NCI-H1092 treated with DMSO at 0.1 percent for 48 hours (cell line): ENCODE measurements at regions not wholly inside any gene's neighbourhood (a gene's known extent, or its start where the extent isn't known, plus 50 kb on each side); places are given as distances from the start of the nearest gene placed in this dataset.
"Not testable (repeated sequence)": the region's sequence is repeated elsewhere in the genome, so short reads cannot be mapped to it uniquely, and the experiment has no call there.

Source experiments
- DNase-seq: peaks from one replicate; lab custom pipeline; 2025; lab: John Stamatoyannopoulos, UW

DNA sequence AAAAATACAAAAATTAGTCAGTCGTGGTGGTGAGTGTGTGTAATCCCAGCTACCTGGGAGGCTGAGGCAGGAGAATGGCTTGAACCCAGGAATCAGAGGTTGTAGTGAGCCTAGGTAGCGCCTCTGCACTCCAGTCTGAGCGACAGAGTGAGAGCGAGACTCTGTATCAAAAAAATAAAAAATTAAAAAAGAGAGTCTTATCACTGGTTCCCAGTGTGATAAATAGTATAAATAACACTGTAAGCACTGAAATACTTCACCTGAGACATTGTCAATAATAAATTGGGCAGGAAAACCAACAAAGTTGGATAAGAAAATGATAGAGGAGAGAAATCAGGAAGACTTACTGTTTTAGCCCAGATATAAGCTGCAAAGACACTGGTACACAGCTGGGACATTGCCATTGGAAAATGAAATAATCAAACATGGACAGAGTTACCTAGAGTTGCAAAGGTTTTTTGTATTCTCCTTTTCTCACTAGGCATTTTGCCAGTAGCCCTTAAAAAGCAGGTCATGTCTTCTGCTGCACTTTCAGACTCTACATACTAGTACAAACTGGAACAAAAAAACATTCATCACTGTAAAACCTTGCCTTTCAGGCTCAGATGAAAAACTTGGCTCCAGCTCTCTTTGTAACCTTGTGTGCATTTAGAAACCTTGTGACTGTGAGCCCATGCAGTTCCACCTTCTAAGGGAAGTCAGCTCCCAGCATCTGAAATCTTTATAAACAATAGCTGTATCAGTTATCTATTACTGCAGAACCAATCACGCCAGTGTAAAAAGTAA is 55.0 kb upstream of the PPP1R2C start:
- no peak for DNase-seq

- not testable (repeated sequence) for DNase-seq
These were observed 55.6 kb upstream of the PPP1R2C start for GRCh38 chrX:42833550-42833940.

DNA sequence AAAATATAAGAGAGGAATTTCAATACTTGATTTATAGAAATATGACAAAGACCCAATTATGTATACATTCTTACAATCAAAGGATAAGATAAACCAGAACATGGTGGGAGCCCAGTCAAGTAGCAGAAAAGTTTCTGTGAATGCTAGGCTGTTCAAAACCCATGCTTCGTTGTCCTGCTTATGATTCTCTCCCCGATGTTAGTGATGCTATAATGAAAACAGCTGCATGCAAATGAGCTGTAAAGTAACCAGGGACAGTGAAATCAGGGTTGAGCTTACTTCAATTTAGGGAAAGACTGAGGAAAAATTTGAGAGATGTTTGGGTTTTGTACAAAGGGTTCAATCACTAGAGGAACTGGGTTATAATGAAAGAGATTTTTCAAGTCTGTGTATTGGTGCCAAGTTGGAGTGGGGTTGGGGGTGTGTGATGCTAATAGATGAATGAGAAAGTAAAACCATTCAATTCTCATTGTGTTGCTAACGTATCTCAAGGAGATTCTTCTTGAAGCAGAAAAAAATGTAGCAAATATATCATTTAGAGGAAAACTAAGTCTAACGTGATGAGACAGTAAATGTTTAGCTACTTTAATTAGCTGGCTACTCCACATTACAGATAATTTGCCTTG is 59.3 kb upstream of the PPP1R2C start:
- DNase-seq, result no peak

DNA sequence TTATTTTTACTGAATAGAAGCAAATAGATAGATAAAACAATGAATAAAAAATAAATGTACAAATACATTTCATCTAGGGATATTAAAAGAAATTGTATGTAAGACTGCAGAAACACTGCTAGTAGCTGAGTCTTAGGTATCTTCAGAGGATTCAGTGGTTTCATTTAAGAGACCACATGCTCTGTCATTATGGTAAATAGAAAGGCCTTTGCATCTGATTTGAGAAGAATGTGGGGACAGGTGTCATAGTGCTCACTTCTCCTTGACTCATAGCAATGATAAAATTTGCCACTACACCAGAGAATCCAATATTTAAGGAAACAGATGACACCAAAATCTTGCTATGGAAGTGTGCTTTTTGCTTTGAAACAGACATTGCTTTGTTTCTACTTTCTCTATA is 59.8 kb upstream of the PPP1R2C start:
- no peak for DNase-seq

DNA sequence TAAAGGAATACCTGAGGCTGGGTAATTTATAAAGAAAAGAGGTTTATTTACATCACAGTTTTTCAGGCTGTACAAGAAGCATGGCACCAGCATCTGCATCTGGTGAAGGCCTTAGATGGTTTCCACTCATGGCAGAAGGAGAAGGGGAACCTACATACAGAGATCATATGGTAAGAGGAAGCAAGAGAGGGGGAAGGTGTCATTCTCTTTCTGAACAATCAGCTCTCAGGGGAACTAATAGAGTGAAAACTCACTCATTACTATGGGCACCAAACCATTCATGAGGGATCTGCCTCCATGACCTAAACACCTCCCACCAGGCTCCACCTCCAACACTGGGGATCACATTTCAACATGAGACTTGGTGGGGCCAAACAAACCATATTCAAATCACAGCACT is 61.7 kb upstream of the PPP1R2C start:
- no peak for DNase-seq

GRCh38 chrX:42846741-42847140 is 68.8 kb upstream of the PPP1R2C start:
- DNase-seq, result no peak

GRCh38 chrX:42855259-42855658 is 77.3 kb upstream of the PPP1R2C start:
- DNase-seq, result no peak

DNA sequence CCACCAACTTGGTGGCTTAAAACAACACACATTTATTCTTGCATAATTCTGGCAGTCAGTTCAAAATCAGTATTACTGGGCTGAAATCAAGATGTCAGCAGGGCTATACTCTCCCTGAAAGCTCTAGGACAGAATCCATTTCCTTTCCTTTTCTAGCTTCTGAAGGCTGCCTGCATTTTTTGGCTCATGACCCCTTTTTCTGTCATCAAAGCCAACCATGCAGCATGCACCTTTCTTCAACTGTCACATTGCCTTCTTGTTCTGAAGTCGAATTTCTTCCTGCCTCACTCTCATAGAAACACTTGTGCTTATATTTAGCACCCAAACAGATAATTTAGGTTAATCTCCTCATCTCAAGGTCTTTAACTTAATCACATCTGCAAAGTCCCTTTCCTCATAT is 79.8 kb upstream of the PPP1R2C start:
- no peak for DNase-seq

- no peak for DNase-seq
These were observed 91.0 kb upstream of the PPP1R2C start for GRCh38 chrX:42869011-42869410.

DNA sequence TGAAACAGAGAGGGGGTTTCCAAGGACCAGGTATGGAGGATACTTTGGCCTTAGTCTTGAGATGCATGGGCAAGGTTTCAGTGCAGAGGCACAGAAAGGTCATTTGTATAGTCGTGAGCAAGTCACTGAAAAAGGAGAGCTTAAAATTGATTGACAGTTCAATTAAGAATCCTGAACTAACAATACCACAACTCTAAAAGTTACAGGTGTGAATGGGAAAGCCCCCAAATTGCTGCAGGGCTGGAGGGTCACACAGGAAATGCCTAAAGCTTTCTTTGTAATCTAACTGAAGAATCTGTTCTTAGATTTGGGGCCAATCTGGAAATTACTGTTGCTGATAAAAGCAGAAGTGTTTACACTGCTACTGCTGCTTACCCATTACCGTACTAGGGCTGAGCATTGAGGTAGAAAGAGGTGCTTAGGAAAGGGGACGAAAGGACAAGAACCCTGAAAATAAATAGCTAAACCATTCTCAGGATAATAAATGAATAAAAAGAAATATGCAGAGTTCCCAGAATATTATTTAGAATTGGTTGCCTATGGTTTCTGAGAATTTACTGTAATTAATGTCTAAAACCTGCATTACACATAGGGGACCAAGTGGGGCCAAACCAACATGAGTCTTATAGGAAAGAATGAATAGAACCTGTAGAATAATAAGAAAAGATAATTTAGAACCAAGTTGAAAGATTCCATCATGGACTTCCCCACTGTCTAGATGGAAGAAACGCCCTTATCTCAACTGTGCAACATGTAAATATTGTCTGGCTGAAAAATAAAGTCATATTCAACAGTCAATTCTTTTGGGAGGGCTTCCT is 91.9 kb upstream of the PPP1R2C start:
- DNase-seq, result no peak

DNA sequence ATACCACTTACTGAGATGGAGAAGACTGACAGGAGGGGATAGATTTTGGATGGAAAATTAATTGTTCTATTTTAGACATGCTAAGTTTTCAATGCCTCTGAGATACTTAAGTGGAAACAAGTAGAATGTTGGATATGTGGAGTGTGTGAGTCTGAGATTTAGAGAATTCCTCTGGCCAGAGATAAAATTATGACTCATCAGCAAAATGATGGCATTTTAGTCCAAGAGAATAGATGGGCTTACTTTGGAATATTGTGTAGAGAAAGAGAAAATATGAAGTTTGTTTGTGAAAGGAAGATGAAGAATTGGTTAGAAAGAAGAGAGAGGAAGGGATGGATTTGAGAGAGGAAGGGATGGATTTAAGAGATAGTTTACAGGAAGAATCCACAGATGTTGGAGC is 108.6 kb upstream of the PPP1R2C start:
- DNase-seq, result no peak

GRCh38 chrX:42900947-42901346 is 123.0 kb upstream of the PPP1R2C start:
- no peak for DNase-seq

DNA sequence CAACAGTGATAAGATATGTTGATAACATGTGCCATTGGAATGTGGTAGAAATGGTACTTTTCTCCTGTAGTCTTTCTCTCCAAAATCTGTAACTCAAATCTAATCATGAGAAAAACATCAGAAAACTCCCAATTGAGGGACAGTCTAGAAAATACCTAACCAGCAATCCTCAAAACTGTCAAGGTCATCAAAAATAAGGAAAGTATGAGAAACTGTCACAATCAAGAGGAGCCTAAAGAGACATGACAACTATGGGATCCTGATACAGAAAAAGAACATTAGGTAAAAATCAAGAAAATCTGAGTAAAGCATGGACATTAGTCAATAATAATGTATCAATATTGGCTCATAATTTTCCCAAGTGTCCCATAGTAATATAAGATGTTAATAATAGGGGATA is 124.5 kb upstream of the PPP1R2C start:
- no peak for DNase-seq

DNA sequence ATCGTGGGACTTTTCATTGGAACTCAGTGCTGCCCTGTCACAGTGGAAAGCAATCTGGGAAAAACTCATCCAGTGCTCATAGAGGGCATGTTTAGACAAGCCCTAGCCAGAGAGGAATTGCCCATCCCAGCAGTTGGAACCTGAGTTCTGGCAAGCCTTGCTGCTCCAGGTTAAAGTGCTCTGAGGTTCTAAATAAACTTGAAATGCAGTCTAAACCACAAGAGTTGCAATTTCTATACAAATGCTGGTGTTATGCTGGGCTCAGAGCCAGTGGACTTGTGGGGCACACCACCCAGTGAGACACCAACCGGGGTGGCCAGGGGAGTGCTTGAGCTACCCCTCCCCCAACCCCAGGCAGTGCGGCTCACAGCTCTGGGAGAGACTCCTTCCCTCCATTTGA is 142.8 kb upstream of the PPP1R2C start:
- no peak for DNase-seq

DNA sequence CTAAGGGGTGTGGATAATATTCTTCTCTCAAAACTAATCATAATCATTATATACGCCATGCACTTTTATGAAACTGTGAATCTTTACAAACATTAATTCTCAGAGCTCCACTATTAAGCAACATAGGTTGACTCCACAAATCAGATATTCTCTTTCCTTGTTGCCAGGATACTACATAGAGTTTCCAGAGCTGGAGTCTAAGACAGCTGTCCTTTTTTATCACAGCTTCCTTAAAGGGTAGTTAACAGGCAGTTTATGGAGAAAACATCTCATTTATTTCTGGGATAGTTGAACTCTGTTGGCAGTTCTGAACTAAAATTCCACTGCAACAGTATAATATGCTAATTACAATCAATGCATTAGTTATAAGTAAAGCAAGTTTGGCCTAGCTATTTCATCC is 152.1 kb upstream of the PPP1R2C start:
- DNase-seq, result no peak

- DNase-seq, result no peak
These were observed 153.0 kb upstream of the PPP1R2C start for GRCh38 chrX:42930951-42931350.

DNA sequence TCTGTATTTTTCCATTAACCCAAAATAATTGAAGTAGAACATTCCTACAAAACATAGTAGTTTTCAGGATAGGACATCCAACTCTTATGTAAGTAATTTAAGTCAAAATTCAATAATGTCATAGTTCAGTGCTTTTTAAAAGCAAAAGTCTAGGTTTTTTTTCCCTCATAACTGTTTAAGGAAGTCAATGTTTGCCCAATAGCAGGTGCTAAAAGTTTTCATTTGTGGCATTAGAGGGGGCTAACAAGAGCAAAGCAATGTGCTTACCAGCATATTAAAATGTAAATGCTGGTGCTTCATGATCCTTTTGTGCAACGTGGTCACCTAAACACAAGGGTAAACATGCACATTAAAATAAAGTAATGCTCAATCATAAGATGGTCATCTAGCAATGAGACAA is 155.2 kb upstream of the PPP1R2C start:
- DNase-seq, result no peak

DNA sequence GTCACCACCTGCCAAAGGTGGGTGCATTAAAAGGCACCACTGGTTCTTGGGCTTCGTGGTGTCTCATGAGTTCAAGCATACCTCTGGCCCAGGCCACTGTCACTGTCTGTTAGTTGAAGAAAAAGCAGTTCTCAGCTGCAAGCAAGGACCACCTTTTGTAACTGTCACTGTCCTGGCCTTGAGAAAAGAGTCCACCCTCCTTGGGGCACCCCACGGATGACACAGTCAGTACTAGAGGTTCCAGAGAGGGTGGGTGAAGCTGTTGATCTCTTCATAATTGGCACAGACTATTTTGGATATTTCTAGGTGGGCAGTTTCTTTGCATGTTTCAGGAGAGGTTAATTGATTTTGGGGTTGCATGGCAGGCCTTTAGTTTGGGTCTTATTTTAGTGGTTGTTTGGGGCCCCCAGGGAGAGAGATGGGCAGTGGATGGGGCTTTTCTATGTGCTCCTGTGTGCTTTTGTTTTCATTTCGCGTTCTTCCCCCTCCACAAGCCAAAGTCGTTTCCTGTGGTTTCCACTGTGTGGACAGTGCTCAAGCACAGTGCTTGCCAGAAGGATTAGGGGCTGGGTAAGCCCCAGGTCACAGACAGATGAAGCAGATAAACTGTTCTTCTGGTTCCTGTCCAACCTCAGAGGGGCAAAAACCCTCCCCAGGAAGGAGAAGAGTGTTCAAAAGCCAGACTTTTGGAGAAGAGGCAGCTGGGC is 156.2 kb upstream of the PPP1R2C start:
- DNase-seq, result no peak

DNA sequence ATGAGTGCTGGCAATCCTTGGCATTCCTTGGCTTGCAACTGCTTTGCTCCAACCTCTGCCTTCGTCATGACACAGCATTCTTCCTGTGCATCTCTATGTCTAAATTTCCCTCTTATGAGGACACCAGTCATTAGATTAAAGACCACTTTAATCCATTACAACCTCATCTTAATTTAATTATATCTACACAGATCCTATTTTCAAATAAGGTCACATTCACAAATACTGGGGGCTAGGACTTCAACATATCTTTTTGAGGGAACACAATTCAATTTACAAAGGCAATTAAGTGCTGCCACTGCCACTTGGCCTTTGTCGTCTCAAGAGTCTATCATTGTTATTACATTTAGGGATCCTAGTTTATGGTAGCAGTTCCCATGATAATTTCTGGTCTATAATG is 163.7 kb upstream of the PPP1R2C start:
- no peak for DNase-seq

DNA sequence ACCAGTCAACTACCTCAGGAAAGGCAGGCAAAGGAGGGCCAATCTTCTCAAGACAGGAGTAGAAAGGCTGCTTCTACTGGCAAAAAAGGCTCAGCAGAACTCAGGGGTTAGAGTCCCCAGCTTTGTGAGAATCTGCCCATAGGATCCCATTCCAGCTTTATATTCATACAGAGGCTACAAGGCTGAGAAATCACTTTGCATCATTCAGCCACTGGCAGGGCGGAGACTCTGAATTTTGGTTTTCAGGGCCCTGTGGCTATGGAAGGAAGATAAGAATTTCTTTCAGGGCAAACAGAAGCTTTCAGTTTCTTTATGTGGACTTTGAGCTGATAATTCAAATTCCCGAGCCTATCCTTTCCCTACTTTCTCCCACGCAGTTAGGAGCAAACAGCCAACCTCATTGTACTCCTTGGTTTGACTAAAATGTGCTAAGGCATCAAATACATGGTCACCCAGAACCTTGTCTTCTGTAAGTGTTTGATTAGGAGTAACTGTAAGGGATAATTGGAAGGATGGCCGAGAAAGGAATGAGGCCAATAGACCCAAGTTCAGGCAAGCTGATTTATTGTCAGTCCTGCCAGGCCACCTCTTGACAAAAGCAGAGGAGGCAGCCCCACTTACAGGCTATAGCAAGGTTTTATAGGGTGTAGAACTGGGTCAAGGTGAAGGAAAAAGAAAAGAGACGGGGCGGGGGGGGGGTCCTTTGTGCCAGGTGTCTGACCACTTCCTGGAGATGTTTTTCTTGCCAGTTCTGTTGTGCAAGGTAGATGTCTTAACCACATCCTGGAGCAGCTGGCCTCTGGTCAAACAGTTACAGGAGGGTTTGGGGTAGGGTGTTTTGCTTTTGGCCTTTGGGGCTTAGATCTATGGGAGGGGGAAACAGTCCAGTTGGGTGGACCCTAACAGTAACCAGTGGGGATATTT is 165.3 kb upstream of the PPP1R2C start:
- no peak for DNase-seq

GRCh38 chrX:42944381-42944998 is 166.5 kb upstream of the PPP1R2C start:
- no peak for DNase-seq
